Ovary (tissue), 7 donors: ENCODE measurements at regions not wholly inside any gene's neighbourhood (a gene's known extent, or its start where the extent isn't known, plus 50 kb on each side); places are given as distances from the start of the nearest gene placed in this dataset.

Experiments
- DNase-seq, 5 donors: peaks; one replicate each; pipeline ENCODE4 v3.0.0-alpha.2; 2019 to 2020
- H3K27ac ChIP-seq, 2 donors: fragments of 200-600 bp; one replicate each; pipeline versions ENCODE4 v1.5.1 to v1.8.0; 2019 to 2022
- H3K27me3 ChIP-seq: fragments of 200-600 bp; one replicate; pipeline ENCODE4 v1.8.0; 2022
- H3K36me3 ChIP-seq: fragments of 200-600 bp; sonication (generic); one replicate; pipeline ENCODE4 v1.5.1; 2019
- H3K4me1 ChIP-seq: one replicate; pipeline ENCODE4 v1.8.1; 2013; ENCODE audit warnings: mild to moderate bottlenecking, moderate library complexity; ENCODE audit not compliant: insufficient read depth
- H3K4me3 ChIP-seq: fragments of 200-600 bp; sonication (generic); one replicate; pipeline ENCODE4 v1.5.1; 2017
- H3K9me3 ChIP-seq, 2 donors: fragments of 200-600 bp in 1 of 2; sonication (generic) in 1 of 2; one replicate each; pipeline versions ENCODE4 v1.5.1 to v1.8.1; 2013 to 2019; ENCODE audit warnings: mild to moderate bottlenecking in 1 of 2, moderate library complexity in 1 of 2
- EP300 ChIP-seq: sonication (generic); formaldehyde crosslinking; IDR thresholded peaks from one replicate; pipeline ENCODE4 v1.6.1; 2017; ENCODE audit warnings: antibody characterized with exemption
- POLR2A ChIP-seq: fragments of 450-650 bp; IDR thresholded peaks from one replicate; pipeline ENCODE4 v1.6.1; 2017; ENCODE audit warnings: antibody characterized with exemption, mild to moderate bottlenecking, moderate library complexity
- WGBS, 3 donors: extraction: QIAGEN DNeasy Blood & Tissue Kit in 1 of 3; methylation state at CpG; one replicate each; pipeline versions ENCODE4 v1.1.5 to v1.1.7; 2013 to 2017; 5-methylcytosine and 5-hydroxymethylcytosine counted together
- intact Hi-C, 4 donors: fragments of 100-400 bp; cut with DNase I; formaldehyde crosslinking; loops; one replicate each; pipeline versions ENCODE4 v1.11.0 to v1.15.1; 2022 to 2023
- TF ChIP-seq, protein P1 (sequence below), 3 donors: fragments of 450-650 bp in 2 of 3; fragments of 200-600 bp in 1 of 3; IDR thresholded peaks; one replicate each; pipeline versions ENCODE4 v1.5.1 to v1.8.0; 2016 to 2022; ENCODE audit warnings: antibody characterized with exemption in 3 of 3, mild to moderate bottlenecking in 1 of 3
- donor health status: DM: no; HTN: no; CAD: no; lungs with moderate emphysema.
- donor health status: DM: no; HTN: no; CAD: no.
- donor health status: Bipolar disorder and iron deficiency.
- donor health status: DM: no; HTN: no; CAD: no.
- donor health status: DM: yes; HTN: yes; CAD: no.

DNA sequence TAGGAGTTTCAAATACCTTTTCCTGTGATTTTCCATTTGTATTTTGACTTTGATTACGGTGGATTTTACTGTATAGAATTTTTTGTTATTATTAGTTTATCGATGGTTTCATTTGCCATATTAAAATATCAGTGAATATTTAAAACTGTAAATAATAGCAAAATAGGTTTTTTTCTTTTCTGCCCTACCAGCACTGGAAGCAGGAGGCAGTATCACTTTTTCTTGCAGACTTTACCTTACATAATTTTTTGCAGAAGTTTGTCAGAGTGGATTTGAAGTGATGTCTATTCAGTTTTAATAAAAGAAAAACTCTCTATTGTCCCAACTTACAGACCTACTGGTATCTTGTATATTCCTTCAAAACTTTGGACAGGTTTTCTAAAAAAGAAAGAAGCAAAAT is 213.6 kb downstream of the CENPF start:
- no peak for DNase-seq
- 65 to 89% (median 69%) methylated on average over 2 of the region's 2 CpGs for WGBS, 3 donors
- Histone ChIP-seq H3K9me3 (no peaks in the 10 kb centered on the region), H3K36me3 (no peaks in the 10 kb centered on the region), H3K27ac (no peak overlapping the region), H3K4me3 (no peak overlapping the region), H3K27me3 (no peaks in the 10 kb centered on the region), H3K4me1 (no peaks in the 10 kb centered on the region)
- TF ChIP-seq, protein P1, sequence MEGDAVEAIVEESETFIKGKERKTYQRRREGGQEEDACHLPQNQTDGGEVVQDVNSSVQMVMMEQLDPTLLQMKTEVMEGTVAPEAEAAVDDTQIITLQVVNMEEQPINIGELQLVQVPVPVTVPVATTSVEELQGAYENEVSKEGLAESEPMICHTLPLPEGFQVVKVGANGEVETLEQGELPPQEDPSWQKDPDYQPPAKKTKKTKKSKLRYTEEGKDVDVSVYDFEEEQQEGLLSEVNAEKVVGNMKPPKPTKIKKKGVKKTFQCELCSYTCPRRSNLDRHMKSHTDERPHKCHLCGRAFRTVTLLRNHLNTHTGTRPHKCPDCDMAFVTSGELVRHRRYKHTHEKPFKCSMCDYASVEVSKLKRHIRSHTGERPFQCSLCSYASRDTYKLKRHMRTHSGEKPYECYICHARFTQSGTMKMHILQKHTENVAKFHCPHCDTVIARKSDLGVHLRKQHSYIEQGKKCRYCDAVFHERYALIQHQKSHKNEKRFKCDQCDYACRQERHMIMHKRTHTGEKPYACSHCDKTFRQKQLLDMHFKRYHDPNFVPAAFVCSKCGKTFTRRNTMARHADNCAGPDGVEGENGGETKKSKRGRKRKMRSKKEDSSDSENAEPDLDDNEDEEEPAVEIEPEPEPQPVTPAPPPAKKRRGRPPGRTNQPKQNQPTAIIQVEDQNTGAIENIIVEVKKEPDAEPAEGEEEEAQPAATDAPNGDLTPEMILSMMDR (IDR thresholded peaks at IDR 0.05): no peak
- TF ChIP-seq EP300 (no peak), POLR2A (no peak)
- intact Hi-C loops: no loop called here

DNA sequence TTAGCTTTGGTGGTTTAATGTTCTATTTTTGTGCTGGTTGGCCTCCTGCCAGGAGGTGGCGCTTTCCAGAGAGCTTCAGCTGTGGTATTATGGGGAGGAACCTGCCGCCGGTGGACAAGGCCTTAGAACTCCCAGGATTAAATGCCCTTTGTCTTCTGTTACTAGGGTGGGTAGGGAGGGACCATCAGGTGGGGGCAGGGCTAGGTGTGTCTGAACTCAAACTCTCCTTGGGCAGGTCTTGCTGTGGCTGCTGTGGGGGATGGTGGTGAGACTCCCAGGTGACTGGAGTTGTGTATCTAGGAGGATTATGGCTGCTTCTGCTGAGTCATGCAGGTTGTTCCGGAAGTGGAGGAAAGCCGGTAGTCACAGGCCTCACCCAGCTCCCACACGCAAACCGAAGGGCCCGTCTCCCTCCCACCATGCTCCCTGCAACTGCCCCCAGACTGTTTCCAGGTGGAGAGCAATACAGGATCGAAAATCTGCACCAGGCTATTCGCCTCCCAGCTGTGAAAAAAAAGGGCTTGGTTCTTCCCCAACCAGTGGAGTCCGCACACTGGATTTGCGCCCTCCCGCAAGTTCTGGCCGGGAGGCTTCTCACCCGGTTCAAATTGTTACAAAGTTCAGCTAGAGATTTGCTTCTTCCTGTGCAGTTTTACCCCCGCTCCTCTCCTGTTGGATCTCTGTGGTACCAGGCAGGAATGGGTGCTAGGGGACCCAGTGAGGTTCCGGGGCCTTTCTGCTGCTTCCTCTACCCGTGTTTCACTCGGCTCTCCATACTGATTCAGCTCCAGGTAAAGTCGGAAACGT is 220.5 kb downstream of the CENPF start:
- Histone ChIP-seq H3K27me3 (no peaks in the 10 kb centered on the region), H3K4me3 (no peak overlapping the region), H3K36me3 (no peaks in the 10 kb centered on the region), H3K27ac (no peak overlapping the region), H3K4me1 (no peaks in the 10 kb centered on the region), H3K9me3 (no peaks in the 10 kb centered on the region)
- TF ChIP-seq, protein P1 (IDR thresholded peaks at IDR 0.05): no peak
- TF ChIP-seq POLR2A (no peak), EP300 (no peak)
- intact Hi-C loops: no loop called here
- no peak for DNase-seq
- WGBS, 3 donors: 89 to 91% (median 91%) methylated on average over 21 of the region's 21 CpGs

DNA sequence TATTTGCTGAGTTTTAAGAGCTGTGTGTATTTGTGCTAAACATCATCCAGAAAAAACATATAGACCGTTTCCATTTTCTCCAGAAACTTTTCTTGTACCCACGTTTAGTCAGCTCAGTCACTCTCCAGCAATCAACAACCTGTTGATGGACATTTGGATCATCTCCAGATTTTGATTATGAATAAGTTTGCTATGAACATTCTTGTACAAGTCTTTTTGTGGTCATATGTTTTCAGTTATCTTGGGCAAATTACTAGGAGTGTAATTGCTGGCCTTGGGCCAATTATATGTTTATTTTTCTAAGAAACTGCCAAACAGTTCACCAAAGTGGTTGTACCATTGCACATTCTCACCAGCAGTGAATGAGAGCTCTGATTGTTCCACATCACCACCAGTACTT is 221.8 kb downstream of the CENPF start:
- TF ChIP-seq POLR2A: no peak
- no peak for TF ChIP-seq EP300
- TF ChIP-seq, protein P1 (IDR thresholded peaks at IDR 0.05): no peak
- Histone ChIP-seq H3K36me3 (no peaks in the 10 kb centered on the region), H3K27ac (no peak overlapping the region), H3K27me3 (no peaks in the 10 kb centered on the region), H3K4me3 (no peak overlapping the region), H3K4me1 (no peaks in the 10 kb centered on the region), H3K9me3 (no peaks in the 10 kb centered on the region)
- DNase-seq: no peak
- intact Hi-C loops: no loop called here
- 28 to 54% (median 53%) methylated on average over 2 of the region's 2 CpGs for WGBS, 3 donors

- DNase-seq: no peak
- intact Hi-C loops: no loop called here
- Histone ChIP-seq H3K9me3 (no peaks in the 10 kb centered on the region), H3K27me3 (no peaks in the 10 kb centered on the region), H3K36me3 (no peaks in the 10 kb centered on the region), H3K4me1 (no peaks in the 10 kb centered on the region), H3K4me3 (no peak overlapping the region), H3K27ac (no peak overlapping the region)
- TF ChIP-seq EP300: no peak
- no peak for TF ChIP-seq POLR2A
- TF ChIP-seq, protein P1 (IDR thresholded peaks at IDR 0.05): no peak
- WGBS, 3 donors: 73 to 86% (median 84%) methylated on average over 4 of the region's 4 CpGs
Observed at GRCh38 chr1:214826619-214827018, 223.6 kb downstream of the CENPF start.
